Putamen (tissue), 1 donor: ENCODE measurements at regions not wholly inside any gene's neighbourhood (a gene's known extent, or its start where the extent isn't known, plus 50 kb on each side); places are given as distances from the start of the nearest gene placed in this dataset.
"Not testable (repeated sequence)": the region's sequence is repeated elsewhere in the genome, so short reads cannot be mapped to it uniquely, and the experiment has no call there.

Experiments
- DNase-seq: peaks from one replicate; pipeline ENCODE4 v3.0.0-alpha.2; 2016; ENCODE audit warnings: low spot score

- no peak for DNase-seq
Observed at GRCh38 chr7:125247514-125248098, 318.0 kb upstream of the POT1 start.

- DNase-seq: no peak
Observed at GRCh38 chr7:125246706-125247105, 317.1 kb upstream of the POT1 start.

GRCh38 chr7:125241548-125241947 lies 311.9 kb upstream of the POT1 start:
- no peak for DNase-seq

GRCh38 chr7:125222596-125222995 lies 293.0 kb upstream of the POT1 start:
- DNase-seq: no peak

- DNase-seq: no peak
Observed at GRCh38 chr7:125218076-125218475, 288.5 kb upstream of the POT1 start.

- DNase-seq: no peak
Observed at GRCh38 chr7:125201002-125201401, 271.4 kb upstream of the POT1 start.

GRCh38 chr7:125197731-125198393 lies 268.2 kb upstream of the POT1 start:
- DNase-seq: no peak

GRCh38 chr7:125195156-125195555 lies 265.5 kb upstream of the POT1 start:
- peak; percentile 7 for DNase-seq

- no peak for DNase-seq
Observed at GRCh38 chr7:125193263-125193662, 263.6 kb upstream of the POT1 start.

- no peak for DNase-seq
Observed at GRCh38 chr7:125184801-125185200, 255.2 kb upstream of the POT1 start.

GRCh38 chr7:125181569-125182267 lies 252.1 kb upstream of the POT1 start:
- not testable (repeated sequence) for DNase-seq

- DNase-seq: no peak
Observed at GRCh38 chr7:125173571-125173970, 243.9 kb upstream of the POT1 start.

- no peak for DNase-seq
Observed at GRCh38 chr7:125169088-125169487, 239.5 kb upstream of the POT1 start.

- no peak for DNase-seq
Observed at GRCh38 chr7:125154930-125155329, 225.3 kb upstream of the POT1 start.

- no peak for DNase-seq
Observed at GRCh38 chr7:125149151-125149550, 219.5 kb upstream of the POT1 start.

- no peak for DNase-seq
Observed at GRCh38 chr7:125147047-125147446, 217.4 kb upstream of the POT1 start.

GRCh38 chr7:125136755-125137532 lies 207.3 kb upstream of the POT1 start:
- DNase-seq: no peak

- DNase-seq: no peak
Observed at GRCh38 chr7:125136341-125136740, 206.7 kb upstream of the POT1 start.

- no peak for DNase-seq
Observed at GRCh38 chr7:125130173-125130572, 200.5 kb upstream of the POT1 start.

GRCh38 chr7:125127304-125127703 lies 197.7 kb upstream of the POT1 start:
- no peak for DNase-seq

- DNase-seq: no peak
Observed at GRCh38 chr7:125126376-125126775, 196.8 kb upstream of the POT1 start.

- DNase-seq: no peak
Observed at GRCh38 chr7:125125315-125125714, 195.7 kb upstream of the POT1 start.

GRCh38 chr7:125122173-125122572 lies 192.5 kb upstream of the POT1 start:
- DNase-seq: no peak
